Epithelial cell of proximal tubule (primary cell): ENCODE measurements at regions not wholly inside any gene's neighbourhood (a gene's known extent, or its start where the extent isn't known, plus 50 kb on each side); places are given as distances from the start of the nearest gene placed in this dataset.

Experiments
- DNase-seq: peaks from one replicate; pipeline ENCODE4 v3.0.0-alpha.2; 2011; ENCODE audit warnings: low read depth
- H3K4me3 ChIP-seq: 2 replicates; pipeline ENCODE4 v1.5.1; 2011; ENCODE audit warnings: low read depth, mild to moderate bottlenecking, low read length
- CTCF ChIP-seq: conservative IDR thresholded peaks from 2 replicates; pipeline ENCODE4 v1.5.1; 2012; ENCODE audit warnings: low read depth, mild to moderate bottlenecking, low read length

- no peak for DNase-seq
- no peak for TF ChIP-seq CTCF
- no peak overlapping the region for H3K4me3 ChIP-seq
Observed at GRCh38 chr21:35838987-35839763, 221.2 kb downstream of the SETD4 start.

- no peak for TF ChIP-seq CTCF
- no peak for DNase-seq
- no peak overlapping the region for H3K4me3 ChIP-seq
Observed at GRCh38 chr21:35838350-35838749, 222.0 kb downstream of the SETD4 start.

GRCh38 chr21:35833991-35834390 is 226.3 kb downstream of the SETD4 start:
- TF ChIP-seq CTCF, result no peak
- H3K4me3 ChIP-seq, result no peak overlapping the region
- no peak for DNase-seq

- no peak for TF ChIP-seq CTCF
- H3K4me3 ChIP-seq, result no peak overlapping the region
- no peak for DNase-seq
Observed at GRCh38 chr21:35833388-35833787, 226.9 kb downstream of the SETD4 start.

- DNase-seq, result no peak
- H3K4me3 ChIP-seq, result no peak overlapping the region
- TF ChIP-seq CTCF, result no peak
Observed at GRCh38 chr21:35831230-35831629, 229.1 kb downstream of the SETD4 start.

GRCh38 chr21:35829067-35829466 is 231.3 kb downstream of the SETD4 start:
- no peak for TF ChIP-seq CTCF
- H3K4me3 ChIP-seq, result no peak overlapping the region
- DNase-seq, result no peak

GRCh38 chr21:35828161-35828560 is 232.2 kb downstream of the SETD4 start:
- TF ChIP-seq CTCF, result no peak
- H3K4me3 ChIP-seq, result no peak overlapping the region
- DNase-seq, result no peak
